Stimulated activated CD4-positive, alpha-beta T cell treated with anti-CD3 and anti-CD28 coated beads, Interleukin-15, amount 100 ng/mL, for 1 hour (primary cell): ENCODE measurements at regions not wholly inside any gene's neighbourhood (a gene's known extent, or its start where the extent isn't known, plus 50 kb on each side); places are given as distances from the start of the nearest gene placed in this dataset.

Experiments used
- DNase-seq, 2 donors: peaks; one replicate each; pipeline ENCODE4 v3.0.0-alpha.2; 2020; ENCODE audit warnings: low read depth in 1 of 2, low spot score in 1 of 2

DNA sequence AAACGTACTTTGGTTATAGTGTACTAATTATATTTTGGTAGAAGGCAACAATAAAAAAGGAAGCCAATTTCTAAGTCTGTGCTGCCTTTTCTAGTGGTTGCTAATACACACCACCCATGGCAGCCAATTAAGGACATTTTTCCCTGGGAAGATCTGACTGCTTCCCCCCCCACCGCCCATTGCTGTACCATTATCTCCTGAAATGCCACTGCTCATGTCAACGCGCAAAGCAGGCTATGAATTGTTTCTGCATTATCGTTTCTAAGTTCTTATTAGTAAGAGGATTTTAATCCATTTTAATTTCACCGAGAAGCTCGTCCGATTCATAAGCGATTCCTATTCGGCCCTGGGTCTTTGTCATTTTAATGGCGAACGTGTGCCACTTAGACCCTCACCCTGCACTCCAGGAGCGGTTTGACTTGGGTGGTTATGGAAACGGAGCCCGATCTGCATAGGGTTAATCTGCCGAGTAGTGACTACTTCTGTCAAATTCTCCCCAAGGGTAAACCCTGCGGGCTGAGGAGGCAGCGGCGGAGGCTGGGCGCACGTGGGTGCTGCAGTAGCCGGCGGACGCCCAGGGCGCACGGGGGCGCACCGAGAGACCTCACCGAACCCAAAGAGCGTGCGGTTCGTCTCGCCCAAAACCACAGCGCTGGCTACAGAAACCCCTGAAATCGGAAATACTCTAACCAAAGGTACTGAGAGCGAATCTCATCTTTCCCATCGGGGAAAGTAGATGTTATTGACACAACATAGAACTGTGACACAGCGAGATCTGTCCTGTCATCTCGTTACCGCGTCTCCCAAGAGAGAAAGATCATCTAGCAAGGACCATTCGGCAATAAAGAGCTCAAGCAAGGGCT, 55.8 kb upstream of the SHC3 start:
- DNase-seq, result peak in 1 of 2 donors; percentile 19

DNA sequence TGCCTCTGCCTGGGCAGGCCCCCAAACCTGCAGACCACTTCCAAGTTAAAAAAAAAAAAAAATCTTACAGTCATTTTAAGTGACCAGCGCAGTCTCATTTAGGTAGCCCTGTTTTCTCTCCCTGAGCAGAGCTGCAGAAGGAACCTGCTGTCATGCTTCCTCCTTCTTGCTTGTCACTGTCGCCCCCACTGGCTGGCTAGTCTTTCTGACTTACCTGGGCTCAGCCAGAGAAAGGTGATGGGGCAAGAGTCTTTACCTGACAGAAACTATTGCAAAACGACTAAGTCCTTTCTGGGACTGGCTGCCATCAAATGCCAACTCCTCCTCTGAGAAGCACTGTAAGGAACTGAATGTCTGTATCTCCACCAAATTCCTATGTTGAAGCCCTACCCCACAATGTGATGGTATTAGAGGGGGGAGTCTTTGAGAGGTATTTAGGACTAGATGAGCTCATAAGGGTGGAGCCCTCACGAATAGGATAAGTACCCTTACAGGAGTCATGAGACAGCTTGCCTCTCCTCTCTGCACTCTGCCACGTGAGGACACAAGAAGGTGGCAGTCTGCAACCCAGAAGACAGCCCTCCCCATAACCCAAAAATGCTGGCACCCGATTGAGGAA, 58.4 kb upstream of the SHC3 start:
- DNase-seq, result no peak

DNA sequence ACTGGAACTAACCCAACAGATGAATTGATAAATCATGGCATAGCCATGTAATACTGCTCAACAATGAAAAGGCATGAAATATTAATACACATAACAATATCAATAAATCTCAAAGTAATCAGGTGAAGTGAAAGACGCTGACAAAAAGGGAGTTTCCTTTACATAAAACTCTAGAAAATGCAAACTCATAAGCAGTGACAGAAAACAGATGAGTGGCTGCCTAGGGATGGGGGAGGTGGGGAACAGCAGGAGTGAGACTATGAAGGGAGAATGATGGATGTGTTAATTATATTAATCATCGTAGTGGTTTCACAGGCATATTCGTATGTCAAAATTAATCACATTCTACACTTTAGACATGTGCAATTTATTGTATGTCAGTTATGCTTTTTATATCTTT, 59.8 kb upstream of the SHC3 start:
- DNase-seq, result no peak

DNA sequence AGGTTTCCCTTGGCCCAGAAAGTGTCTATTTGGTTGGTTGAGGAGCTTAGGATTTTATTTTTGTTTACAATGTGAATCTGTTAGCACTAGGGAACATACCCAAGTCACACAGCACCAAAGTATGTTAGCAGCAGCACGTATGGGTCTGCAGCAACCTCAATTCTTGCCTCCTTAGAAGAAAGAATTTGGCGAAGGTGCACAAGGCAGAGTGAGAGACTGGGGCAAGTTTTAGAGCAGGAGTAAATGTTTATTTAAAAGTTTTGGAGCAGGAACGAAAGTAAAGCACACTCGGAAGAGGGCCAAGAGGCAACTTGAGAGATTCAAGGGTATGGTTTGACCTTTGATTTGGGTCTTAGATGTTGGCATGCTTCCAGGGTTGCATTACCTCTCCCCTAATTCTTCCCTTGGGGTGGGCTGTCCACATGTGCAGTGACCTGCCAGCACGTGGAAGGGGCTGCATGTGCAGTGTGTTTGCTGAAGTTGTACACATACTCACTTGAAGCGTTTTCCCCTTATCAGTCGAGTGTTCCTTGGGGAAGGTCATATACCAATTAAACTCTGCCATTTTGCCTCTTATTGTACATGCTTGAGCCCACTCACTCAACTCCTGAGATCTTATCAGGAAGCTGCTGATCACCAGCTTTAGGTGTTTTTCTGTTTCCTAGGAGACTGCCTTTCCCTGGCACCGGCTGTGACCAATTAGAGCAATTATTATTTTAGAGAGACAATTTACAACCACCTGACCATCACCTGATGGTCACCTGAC, 64.9 kb upstream of the SHC3 start:
- DNase-seq, result no peak

DNA sequence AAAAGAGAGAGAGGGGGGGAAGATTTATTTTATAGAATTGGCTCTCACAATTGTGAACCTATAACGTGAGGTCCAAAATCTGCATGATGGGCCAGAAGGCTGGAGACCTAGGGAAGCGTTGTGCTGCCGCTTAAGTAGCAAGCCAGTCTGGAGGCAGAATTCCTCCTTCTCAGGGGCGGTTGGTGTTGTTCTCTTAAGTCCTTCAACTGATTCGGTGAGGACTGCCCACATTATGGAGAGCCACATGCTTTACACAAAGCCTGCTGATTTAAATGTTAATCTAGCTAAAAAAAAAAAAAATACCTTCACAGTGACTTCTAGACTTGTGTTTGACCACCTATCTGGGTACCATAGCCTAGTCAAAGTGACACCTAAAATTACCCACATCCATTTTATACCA, 64.2 kb upstream of the CKS2 start:
- DNase-seq, result no peak

DNA sequence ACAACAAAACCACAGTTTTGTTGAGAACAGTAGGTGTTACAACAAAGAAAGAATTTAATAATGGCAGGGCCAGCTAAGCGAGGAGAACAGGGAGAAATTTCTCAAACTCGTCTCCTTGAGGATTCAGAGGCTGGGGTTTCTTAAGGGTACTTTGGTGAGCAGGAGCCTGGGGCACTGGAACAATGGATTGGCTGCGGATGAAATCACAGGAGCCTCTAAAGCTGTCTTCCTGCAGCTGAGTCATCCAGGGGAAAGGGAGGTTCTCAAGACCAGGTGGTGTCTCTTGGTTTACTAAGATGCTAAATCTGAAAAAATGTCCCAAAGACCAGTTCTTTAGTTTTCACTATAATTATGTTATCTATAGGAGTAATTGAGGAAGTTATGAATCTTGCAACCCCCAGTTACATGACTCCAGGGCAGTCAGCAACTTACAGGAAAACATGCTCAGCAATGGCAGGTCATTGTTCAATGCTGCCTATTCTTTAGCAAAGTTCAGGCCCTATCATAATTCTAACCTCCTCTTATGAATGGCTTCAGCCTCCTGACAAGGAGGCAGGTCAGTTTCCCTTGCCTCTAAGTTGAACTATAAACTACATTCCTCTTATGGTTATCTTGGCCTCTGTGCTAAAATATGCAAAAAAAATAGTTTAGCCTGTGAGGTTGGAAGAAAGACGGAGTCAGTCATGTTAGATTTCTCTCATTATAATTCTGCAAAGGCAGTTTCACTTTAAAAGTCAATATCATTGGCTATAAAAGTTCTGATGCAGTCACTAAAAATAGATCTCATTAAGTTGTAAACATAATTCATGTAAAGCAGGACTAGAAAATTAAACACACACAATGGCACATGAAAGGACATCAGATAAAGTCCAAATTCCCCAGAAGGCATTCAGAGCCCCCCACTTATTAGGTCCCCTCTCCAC, 63.3 kb upstream of the CKS2 start:
- DNase-seq, result no peak

DNA sequence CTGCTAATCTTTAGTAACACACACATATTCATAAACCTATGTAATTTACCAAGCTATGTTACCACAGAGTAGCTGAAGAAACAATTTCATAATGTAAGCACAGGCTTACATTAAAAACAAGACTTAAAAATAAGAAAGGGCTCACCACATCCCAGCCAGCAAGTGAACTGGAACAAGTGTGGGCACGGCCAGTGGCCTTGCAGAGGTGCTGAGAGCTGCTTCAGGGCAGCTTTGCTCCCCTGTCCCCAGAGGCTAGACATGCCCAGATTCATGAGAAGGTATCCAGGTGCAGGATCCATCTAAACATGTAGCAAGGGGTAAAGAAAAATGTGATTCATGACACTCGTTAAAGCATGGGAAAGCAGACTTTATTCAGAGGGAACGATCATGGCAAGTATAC, 62.0 kb upstream of the CKS2 start:
- DNase-seq, result no peak

DNA sequence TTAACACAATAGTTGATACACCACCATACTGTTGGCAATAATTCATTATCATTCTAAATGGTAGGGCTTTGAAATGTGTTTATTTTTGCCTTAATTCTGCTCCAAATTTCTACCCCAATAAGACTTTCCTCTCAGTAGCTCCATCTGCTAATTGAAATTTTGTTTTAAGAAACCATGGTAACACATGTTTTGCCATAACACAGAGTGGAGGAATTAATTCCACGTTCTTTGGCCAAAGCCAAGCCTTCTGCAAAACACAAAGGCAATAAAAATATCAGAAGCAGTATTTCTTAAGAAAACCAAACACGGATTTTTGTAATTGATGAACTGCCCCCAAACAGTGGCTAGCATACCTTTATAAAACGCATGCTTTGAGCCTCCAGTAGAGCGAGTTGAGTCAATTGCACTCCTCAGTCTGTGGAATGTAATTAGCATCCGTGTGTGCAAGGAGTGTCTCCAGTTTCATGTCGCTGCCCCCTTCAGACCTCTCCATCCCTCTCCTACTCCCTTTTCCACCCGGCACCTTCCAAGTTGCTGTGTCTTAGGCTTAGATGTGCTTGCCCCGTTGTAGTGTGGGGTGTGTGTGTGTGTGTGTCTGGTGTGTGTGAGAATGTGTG, 58.2 kb upstream of the CKS2 start:
- DNase-seq, result no peak

DNA sequence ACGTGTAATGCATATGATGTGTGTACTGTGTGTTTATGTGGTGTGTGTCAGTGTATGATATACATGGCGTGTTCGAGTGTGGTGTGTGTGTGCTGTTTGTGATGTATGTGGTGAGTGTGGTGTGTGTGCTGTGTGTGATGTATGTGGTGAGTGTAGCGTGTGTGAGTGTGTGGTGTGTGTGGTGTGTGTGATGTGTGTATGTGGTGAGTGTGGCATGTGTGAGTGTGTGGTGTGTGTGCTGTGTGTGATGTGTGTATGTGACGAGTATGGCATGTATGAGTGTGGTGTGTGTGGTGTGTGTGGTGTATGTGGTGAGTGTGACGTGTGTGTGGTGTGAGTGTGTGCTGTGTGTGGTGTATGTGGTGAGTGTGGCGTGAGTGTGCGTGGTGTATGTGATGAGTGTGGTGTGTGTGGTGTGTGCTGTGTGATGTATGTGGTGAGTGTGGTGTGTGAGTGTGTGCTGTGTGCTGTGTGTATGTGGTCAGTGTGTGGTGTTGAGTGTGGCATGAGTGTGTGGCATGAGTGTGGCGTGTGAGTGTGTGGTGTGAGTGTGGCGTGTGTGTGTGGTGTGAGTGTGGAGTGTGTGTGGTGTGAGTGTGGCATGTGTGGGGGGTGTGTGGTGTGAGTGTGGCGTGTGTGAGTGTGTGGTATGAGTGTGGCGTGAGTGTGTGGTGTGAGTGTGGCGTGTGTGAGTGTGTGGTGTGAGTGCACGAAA, 56.8 kb upstream of the CKS2 start:
- DNase-seq, result no peak

DNA sequence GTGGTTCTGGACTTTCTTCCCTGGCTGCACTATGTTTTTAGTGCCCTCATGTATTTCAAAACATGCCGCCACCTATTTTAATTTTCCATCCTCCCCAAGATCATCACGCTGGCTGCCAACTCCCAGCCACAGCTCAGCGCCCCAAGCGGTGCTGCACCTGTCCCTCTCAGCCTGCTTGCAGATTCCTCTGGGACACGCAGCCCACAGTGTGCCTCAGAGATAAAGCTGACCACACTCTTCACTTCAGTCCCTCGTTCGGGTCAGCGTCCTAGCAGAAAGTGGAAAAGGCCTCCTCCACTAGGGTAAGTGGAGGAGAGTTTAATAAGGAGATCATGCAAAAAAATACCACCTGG, 56.2 kb upstream of the CKS2 start:
- DNase-seq, result no peak

DNA sequence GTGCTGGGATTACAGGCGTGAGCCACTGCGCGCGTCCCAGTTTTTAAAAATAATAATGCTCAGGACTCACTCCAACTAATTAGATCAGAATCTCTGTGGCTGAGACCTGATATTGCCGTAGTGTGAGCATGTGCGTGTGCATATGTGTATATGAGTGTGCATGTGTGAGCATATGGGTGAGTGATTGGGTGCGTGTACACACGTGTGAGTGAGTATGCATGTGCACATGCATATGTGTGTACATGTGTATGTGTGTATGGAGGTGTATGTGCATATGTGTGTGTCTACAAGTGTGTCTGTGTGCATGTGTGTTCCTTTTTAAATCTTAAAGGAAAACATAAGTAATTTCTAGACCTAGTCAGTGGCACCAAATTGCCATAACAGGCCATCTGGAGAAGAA, 54.8 kb upstream of the CKS2 start:
- DNase-seq, result no peak

DNA sequence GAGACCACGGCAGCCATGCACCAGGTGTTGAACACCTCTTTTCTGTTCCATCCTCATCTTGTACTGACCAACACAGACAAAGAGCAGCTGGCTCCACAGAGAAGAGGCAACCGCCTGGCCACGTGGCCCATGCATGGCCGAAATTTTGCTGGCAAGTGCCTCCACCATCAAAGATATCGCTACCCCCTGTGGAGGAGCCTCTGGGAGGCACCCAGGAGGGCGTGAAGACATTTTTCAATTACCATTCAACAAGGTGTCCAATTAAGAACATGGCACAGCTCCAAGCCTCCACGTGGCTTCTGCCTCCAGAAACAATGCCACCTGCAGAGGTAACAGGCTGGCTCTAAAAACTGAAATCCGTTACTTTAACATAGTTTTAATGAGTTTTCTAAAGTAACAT, 54.4 kb upstream of the CKS2 start:
- DNase-seq, result no peak

DNA sequence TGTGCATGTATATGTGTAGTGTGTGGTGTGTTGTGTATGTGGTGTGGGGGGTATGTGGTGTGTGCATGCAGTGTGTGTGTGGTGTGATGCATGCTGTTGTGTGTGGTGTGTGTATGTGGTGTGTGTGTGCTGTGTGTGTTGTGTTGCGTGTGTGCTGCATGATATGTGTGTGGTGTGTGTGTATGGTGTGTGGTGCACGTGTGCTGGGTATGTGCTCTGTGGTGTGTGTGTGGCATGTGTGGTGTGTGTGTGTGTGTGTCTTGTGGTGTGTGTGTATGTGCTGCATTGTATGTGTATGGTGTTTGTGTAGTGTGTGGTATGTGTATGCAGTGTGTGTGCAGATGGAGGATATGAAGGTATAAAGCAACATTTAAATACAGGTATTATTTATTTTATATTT, 50.5 kb upstream of the CKS2 start:
- no peak for DNase-seq
